ENCODE measurements at regions not wholly inside any gene's neighbourhood (a gene's known extent, or its start where the extent isn't known, plus 50 kb on each side); places are given as distances from the start of the nearest gene placed in this dataset.

GRCh38 chr3:84891851-84892250 lies 66.9 kb upstream of the CADM2 start:
- Histone ChIP-seq H4K8ac (ENCODE audit: extremely low read depth, insufficient read depth, low read length) (no peak overlapping the region), H2BK20ac (ENCODE audit: low read length) (no peak overlapping the region), H2BK12ac (ENCODE audit: low read depth, low read length) (no peak overlapping the region), H3K14ac (ENCODE audit: insufficient read length) (no peak overlapping the region), H2BK5ac (ENCODE audit: low read depth, low read length) (no peak overlapping the region), H3K23me2 (ENCODE audit: low read depth, low read length) (no peaks in the 10 kb centered on the region), H3K36me3 (ENCODE audit: control insufficient read depth in 2 of 4, insufficient read depth in 4 of 4, low read length in 3 of 4) (no peaks in the 10 kb centered on the region), H3K4me3 (ENCODE audit: extremely low read depth in 1 of 4, insufficient read depth in 2 of 4, low read depth in 3 of 4, low read length in 4 of 4) (no peak overlapping the region), H3K23ac (ENCODE audit: insufficient read length) (no peak overlapping the region), H4K91ac (replicated peaks; ENCODE audit: insufficient read length, low read length) (no peak overlapping the region), H3K79me2 (ENCODE audit: control insufficient read depth in 1 of 2, insufficient read depth in 2 of 2, low read length in 2 of 2) (no peaks in the 10 kb centered on the region), H3K4ac (replicated peaks; ENCODE audit: insufficient read length, low read depth, low read length) (no peak overlapping the region), H2BK15ac (ENCODE audit: low read length) (no peak overlapping the region), H2BK120ac (replicated peaks; ENCODE audit: low read depth, low read length) (no peak overlapping the region), H2AFZ (ENCODE audit: low read length) (no peak overlapping the region), H3K27me3 (replicated peaks in 1 of 4; ENCODE audit: control insufficient read depth in 3 of 4, extremely low read depth in 1 of 4, insufficient read depth in 3 of 4, low read length in 3 of 4) (no peaks in the 10 kb centered on the region), H2AK5ac (ENCODE audit: low read depth, low read length) (no peak overlapping the region), H4K5ac (ENCODE audit: insufficient read length, low read depth, low read length) (no peak overlapping the region), H3K18ac (ENCODE audit: extremely low read depth, low read length) (no peak overlapping the region), H3K27ac (ENCODE audit: low read depth, low read length) (no peak overlapping the region), H3K4me1 (replicated peaks in 1 of 4; ENCODE audit: control insufficient read depth in 3 of 4, insufficient read depth in 4 of 4, low read length in 3 of 4) (no peaks in the 10 kb centered on the region), H3K56ac (replicated peaks; ENCODE audit: insufficient read length, low read depth, low read length) (no peak overlapping the region), H3K79me1 (ENCODE audit: low read depth, low read length) (no peaks in the 10 kb centered on the region), H3K4me2 (ENCODE audit: insufficient read depth in 1 of 2, low read depth in 2 of 2, low read length in 2 of 2) (no peak overlapping the region), H3K9ac (replicated peaks in 1 of 4; ENCODE audit: extremely low read depth in 1 of 4, low read depth in 3 of 4, low read length in 3 of 4) (no peak overlapping the region), H4K20me1 (replicated peaks in 1 of 2; ENCODE audit: control insufficient read depth in 1 of 2, insufficient read depth in 2 of 2, low read length in 2 of 2) (no peaks in the 10 kb centered on the region), H3K9me3 (ENCODE audit: insufficient read depth in 2 of 2, low read depth in 1 of 2, low read length in 1 of 2) (no peaks in the 10 kb centered on the region)
- 100% methylated on average over 1 of the region's 1 CpG; no CpG with 5 or more reads in 1 of the 2 experiments for WGBS, 2 experiments (ENCODE audit: extremely low coverage in 1 of 2, insufficient coverage in 1 of 2, insufficient read length in 1 of 2, insufficient replicate concordance in 2 of 2, low coverage in 1 of 2, low lambda C conversion rate in 2 of 2, missing lambda C conversion rate in 1 of 2)
- FAIRE-seq (no peak), DNase-seq (ENCODE audit: low read depth in 1 of 2, low spot score in 2 of 2) (no peak)
- ChIA-PET POLR2A (ENCODE audit: partially characterized antibody) (no interaction called here), CTCF (ENCODE audit: partially characterized antibody) (no interaction called here)
- TF ChIP-seq YY1 (IDR thresholded peaks at IDR 0.05; ENCODE audit: low read depth, low read length) (no peak), EZH2 (IDR thresholded peaks at IDR 0.05; ENCODE audit: low read depth, low read length, severe bottlenecking) (no peak), KDM5A (IDR thresholded peaks at IDR 0.05; ENCODE audit: low read length) (no peak), CBX5 (IDR thresholded peaks at IDR 0.05; ENCODE audit: low read depth, low read length) (no peak), ASH2L (IDR thresholded peaks at IDR 0.05; ENCODE audit: low read length) (no peak), MAFK (IDR thresholded peaks at IDR 0.05; ENCODE audit: low read depth, low read length) (no peak), MAX (IDR thresholded peaks at IDR 0.05) (no peak), RFX5 (IDR thresholded peaks at IDR 0.05; ENCODE audit: borderline replicate concordance, low read depth, low read length) (no peak), SP4 (IDR thresholded peaks at IDR 0.05; ENCODE audit: low read length) (no peak), GABPA (IDR thresholded peaks at IDR 0.05; ENCODE audit: borderline replicate concordance, insufficient read depth, low read length) (no peak), RAD21 (IDR thresholded peaks at IDR 0.05 in 1 of 2, conservative IDR thresholded peaks at IDR 0.05 in 1 of 2; ENCODE audit: low read depth in 2 of 2, low read length in 2 of 2) (no peak), ZNF274 (IDR thresholded peaks at IDR 0.05; ENCODE audit: borderline replicate concordance, extremely low read depth, low read length) (no peak), EP300 (IDR thresholded peaks at IDR 0.05; ENCODE audit: borderline replicate concordance in 1 of 2, low read depth in 2 of 2, low read length in 2 of 2) (no peak)
